ENCODE measurements at regions not wholly inside any gene's neighbourhood (a gene's known extent, or its start where the extent isn't known, plus 50 kb on each side); places are given as distances from the start of the nearest gene placed in this dataset.

DNA sequence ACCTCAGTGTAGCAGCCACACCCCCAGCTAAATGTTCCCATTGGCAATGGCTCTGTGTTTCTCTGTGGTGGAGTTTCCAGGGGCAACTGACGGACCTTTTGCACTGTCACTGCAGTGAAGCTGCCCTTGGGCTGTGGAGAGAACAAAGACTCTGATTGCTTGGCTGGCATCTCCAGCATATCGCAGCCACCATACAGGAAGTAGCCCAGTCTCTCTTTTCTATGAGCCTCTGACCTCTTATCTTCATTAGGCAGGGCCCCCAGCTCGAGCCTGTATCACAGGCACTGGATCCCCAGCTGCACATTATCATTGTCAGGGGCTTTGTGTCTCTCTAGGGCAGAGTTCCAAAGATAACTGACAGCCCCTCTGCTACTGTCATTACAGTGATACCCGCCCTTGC lies 483.5 kb downstream of the ARAP2 start:
- TF ChIP-seq, protein P1, sequence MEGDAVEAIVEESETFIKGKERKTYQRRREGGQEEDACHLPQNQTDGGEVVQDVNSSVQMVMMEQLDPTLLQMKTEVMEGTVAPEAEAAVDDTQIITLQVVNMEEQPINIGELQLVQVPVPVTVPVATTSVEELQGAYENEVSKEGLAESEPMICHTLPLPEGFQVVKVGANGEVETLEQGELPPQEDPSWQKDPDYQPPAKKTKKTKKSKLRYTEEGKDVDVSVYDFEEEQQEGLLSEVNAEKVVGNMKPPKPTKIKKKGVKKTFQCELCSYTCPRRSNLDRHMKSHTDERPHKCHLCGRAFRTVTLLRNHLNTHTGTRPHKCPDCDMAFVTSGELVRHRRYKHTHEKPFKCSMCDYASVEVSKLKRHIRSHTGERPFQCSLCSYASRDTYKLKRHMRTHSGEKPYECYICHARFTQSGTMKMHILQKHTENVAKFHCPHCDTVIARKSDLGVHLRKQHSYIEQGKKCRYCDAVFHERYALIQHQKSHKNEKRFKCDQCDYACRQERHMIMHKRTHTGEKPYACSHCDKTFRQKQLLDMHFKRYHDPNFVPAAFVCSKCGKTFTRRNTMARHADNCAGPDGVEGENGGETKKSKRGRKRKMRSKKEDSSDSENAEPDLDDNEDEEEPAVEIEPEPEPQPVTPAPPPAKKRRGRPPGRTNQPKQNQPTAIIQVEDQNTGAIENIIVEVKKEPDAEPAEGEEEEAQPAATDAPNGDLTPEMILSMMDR (IDR thresholded peaks at IDR 0.05), result no peak
- no peak for TF ChIP-seq POLR2A (IDR thresholded peaks at IDR 0.05)
- TF ChIP-seq POLR2AphosphoS5 (IDR thresholded peaks at IDR 0.05), result no peak
